NCI-H345 treated with DMSO at 0.1 percent for 48 hours (cell line): ENCODE measurements at regions not wholly inside any gene's neighbourhood (a gene's known extent, or its start where the extent isn't known, plus 50 kb on each side); places are given as distances from the start of the nearest gene placed in this dataset.
A peak's percentile ranks its signal among the peaks of the same experiment; 100 is the strongest.

Experiments
- DNase-seq: peaks from one replicate; lab custom pipeline; 2025; ENCODE audit not compliant: unreplicated experiment; lab: John Stamatoyannopoulos, UW

GRCh38 chr9:7354704-7355103 is 444.9 kb downstream of the DMAC1 start:
- no peak for DNase-seq

GRCh38 chr9:7348692-7349091 is 450.9 kb downstream of the DMAC1 start:
- no peak for DNase-seq

GRCh38 chr9:7347556-7347955 is 452.0 kb downstream of the DMAC1 start:
- no peak for DNase-seq

GRCh38 chr9:7346144-7346543 is 453.4 kb downstream of the DMAC1 start:
- no peak for DNase-seq

GRCh38 chr9:7342736-7343135 is 456.8 kb downstream of the DMAC1 start:
- no peak for DNase-seq

GRCh38 chr9:7342229-7342628 is 457.3 kb downstream of the DMAC1 start:
- no peak for DNase-seq

- no peak for DNase-seq
These were observed 458.0 kb downstream of the DMAC1 start for GRCh38 chr9:7341571-7341970.

- DNase-seq = no peak
These were observed 459.1 kb downstream of the DMAC1 start for GRCh38 chr9:7340451-7340850.

GRCh38 chr9:7338586-7339281 is 460.8 kb downstream of the DMAC1 start:
- DNase-seq = no peak

GRCh38 chr9:7336356-7337065 is 463.1 kb downstream of the DMAC1 start:
- DNase-seq = peak; percentile 96

- DNase-seq = no peak
These were observed 465.9 kb downstream of the DMAC1 start for GRCh38 chr9:7333719-7334118.

- no peak for DNase-seq
These were observed 466.8 kb downstream of the DMAC1 start for GRCh38 chr9:7332780-7333179.

- no peak for DNase-seq
These were observed 471.1 kb downstream of the DMAC1 start for GRCh38 chr9:7328453-7328852.

GRCh38 chr9:7325995-7326394 is 473.6 kb downstream of the DMAC1 start:
- no peak for DNase-seq

- no peak for DNase-seq
These were observed 475.4 kb downstream of the DMAC1 start for GRCh38 chr9:7324152-7324598.

GRCh38 chr9:7320841-7321240 is 478.7 kb downstream of the DMAC1 start:
- DNase-seq = no peak

- DNase-seq = no peak
These were observed 479.4 kb downstream of the DMAC1 start for GRCh38 chr9:7320139-7320538.

GRCh38 chr9:7318920-7319319 is 480.7 kb downstream of the DMAC1 start:
- DNase-seq = no peak

GRCh38 chr9:7316967-7317366 is 482.6 kb downstream of the DMAC1 start:
- no peak for DNase-seq

- no peak for DNase-seq
These were observed 483.3 kb downstream of the DMAC1 start for GRCh38 chr9:7316166-7316795.

- no peak for DNase-seq
These were observed 483.8 kb downstream of the DMAC1 start for GRCh38 chr9:7315746-7316145.

- DNase-seq = no peak
These were observed 484.5 kb downstream of the DMAC1 start for GRCh38 chr9:7315116-7315515.
